Prostate gland (tissue), 2 donors: ENCODE measurements at regions not wholly inside any gene's neighbourhood (a gene's known extent, or its start where the extent isn't known, plus 50 kb on each side); places are given as distances from the start of the nearest gene placed in this dataset.

Source experiments
- POLR2A ChIP-seq: fragments of 450-650 bp; IDR thresholded peaks from one replicate; pipeline ENCODE4 v1.6.1; 2016; ENCODE audit warnings: antibody characterized with exemption, mild to moderate bottlenecking
- POLR2AphosphoS5 ChIP-seq: sonication (generic); formaldehyde crosslinking; IDR thresholded peaks from one replicate; pipeline ENCODE4 v1.6.1; 2017; ENCODE audit warnings: antibody characterized with exemption
- TF ChIP-seq, protein P1 (sequence below), 4 experiments: fragments of 200-600 bp in 2 of 4; fragments of 450-650 bp in 2 of 4; sonication (generic) in 2 of 4; IDR thresholded peaks; 1 replicate in 3 of 4; 2 replicates in 1 of 4; pipeline ENCODE4 v1.5.1; 2016 to 2019; ENCODE audit warnings: antibody characterized with exemption in 4 of 4, mild to moderate bottlenecking in 2 of 4, moderate library complexity in 2 of 4

DNA sequence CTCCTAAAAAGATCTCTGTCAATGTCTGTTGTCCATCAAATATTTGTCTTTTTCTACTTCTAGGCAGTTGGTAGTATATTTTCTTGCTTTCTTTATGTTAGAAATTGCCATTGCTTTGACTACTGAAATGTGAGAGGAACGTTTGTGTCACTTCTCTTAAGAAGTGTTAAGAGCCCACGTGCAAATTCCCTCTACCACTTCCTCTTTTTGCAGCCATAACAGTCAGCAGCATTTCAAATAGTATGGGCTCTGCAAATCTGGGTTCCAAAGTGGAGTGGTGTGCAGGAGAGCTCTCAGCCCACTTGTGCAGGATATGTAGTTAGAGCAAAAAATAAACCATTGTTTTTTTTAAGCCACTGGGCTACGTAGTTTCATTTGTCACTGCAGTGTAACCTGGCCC, 314.0 kb downstream of the MEIS1 start:
- TF ChIP-seq, protein P1, sequence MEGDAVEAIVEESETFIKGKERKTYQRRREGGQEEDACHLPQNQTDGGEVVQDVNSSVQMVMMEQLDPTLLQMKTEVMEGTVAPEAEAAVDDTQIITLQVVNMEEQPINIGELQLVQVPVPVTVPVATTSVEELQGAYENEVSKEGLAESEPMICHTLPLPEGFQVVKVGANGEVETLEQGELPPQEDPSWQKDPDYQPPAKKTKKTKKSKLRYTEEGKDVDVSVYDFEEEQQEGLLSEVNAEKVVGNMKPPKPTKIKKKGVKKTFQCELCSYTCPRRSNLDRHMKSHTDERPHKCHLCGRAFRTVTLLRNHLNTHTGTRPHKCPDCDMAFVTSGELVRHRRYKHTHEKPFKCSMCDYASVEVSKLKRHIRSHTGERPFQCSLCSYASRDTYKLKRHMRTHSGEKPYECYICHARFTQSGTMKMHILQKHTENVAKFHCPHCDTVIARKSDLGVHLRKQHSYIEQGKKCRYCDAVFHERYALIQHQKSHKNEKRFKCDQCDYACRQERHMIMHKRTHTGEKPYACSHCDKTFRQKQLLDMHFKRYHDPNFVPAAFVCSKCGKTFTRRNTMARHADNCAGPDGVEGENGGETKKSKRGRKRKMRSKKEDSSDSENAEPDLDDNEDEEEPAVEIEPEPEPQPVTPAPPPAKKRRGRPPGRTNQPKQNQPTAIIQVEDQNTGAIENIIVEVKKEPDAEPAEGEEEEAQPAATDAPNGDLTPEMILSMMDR (IDR thresholded peaks at IDR 0.05) = no peak
- TF ChIP-seq POLR2AphosphoS5 (no peak), POLR2A (no peak)
